GM19397 (cell line): ENCODE measurements at regions not wholly inside any gene's neighbourhood (a gene's known extent, or its start where the extent isn't known, plus 50 kb on each side); places are given as distances from the start of the nearest gene placed in this dataset.
"Not testable (repeated sequence)": the region's sequence is repeated elsewhere in the genome, so short reads cannot be mapped to it uniquely, and the experiment has no call there.

Experiments used
- ATAC-seq: cut with Tn5 transposase; IDR thresholded peaks from one replicate; pipeline ENCODE4 v1.9.1; 2021; ENCODE audit warnings: mild to moderate bottlenecking, moderate library complexity; ENCODE audit not compliant: unreplicated experiment

GRCh38 chr18:6521803-6522418 is 107.2 kb upstream of the L3MBTL4 start:
- peak; percentile 71 for ATAC-seq

GRCh38 chr18:6525604-6526003 is 110.9 kb upstream of the L3MBTL4 start:
- ATAC-seq = no peak

GRCh38 chr18:6537475-6537874 is 122.8 kb upstream of the L3MBTL4 start:
- no peak for ATAC-seq

DNA sequence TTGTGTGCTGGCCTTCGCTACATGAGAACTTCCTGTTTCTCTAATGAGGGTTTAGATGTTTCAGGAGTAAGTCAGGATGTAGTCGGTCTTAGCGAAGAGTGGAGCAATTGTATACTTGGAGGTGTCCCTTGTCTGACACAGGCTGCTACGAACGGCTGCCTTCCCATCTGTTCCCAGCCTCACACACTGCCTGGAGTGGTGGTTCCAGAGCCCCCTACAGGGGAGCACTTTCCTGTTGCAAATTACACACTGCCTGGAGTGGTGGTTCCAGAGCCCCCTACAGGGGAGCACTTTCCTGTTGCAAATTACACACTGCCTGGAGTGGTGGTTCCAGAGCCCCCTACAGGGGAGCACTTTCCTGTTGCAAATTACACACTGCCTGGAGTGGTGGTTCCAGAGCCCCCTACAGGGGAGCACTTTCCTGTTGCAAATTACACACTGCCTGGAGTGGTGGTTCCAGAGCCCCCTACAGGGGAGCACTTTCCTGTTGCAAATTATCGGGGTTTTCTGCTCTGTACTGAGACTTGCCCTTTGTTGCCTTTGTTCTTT is 126.5 kb upstream of the L3MBTL4 start:
- ATAC-seq = not testable (repeated sequence)

- ATAC-seq = no peak
Measured at GRCh38 chr18:6542296-6542695, 127.6 kb upstream of the L3MBTL4 start.

- no peak for ATAC-seq
Measured at GRCh38 chr18:6543330-6543908, 128.7 kb upstream of the L3MBTL4 start.

DNA sequence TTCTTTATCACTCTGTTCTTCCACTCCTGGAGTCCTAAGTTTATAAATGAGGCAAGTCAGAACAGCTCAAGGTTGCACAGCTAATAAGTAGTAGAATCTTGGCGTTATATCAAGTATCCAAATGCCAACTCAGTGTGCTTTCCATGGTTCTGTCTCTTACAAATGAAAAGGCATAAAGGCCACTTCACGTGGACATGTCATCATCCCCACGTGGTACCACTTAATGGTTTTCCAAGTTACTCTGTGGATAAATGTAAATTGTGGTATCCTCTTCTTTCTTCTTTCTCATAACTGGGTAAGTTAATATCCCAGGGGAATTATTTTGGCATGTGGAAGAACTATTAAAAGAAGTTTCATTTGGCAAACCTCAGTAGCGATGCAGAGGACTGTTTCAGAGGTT is 131.5 kb upstream of the L3MBTL4 start:
- no peak for ATAC-seq

- no peak for ATAC-seq
Measured at GRCh38 chr18:6547476-6547875, 132.8 kb upstream of the L3MBTL4 start.

DNA sequence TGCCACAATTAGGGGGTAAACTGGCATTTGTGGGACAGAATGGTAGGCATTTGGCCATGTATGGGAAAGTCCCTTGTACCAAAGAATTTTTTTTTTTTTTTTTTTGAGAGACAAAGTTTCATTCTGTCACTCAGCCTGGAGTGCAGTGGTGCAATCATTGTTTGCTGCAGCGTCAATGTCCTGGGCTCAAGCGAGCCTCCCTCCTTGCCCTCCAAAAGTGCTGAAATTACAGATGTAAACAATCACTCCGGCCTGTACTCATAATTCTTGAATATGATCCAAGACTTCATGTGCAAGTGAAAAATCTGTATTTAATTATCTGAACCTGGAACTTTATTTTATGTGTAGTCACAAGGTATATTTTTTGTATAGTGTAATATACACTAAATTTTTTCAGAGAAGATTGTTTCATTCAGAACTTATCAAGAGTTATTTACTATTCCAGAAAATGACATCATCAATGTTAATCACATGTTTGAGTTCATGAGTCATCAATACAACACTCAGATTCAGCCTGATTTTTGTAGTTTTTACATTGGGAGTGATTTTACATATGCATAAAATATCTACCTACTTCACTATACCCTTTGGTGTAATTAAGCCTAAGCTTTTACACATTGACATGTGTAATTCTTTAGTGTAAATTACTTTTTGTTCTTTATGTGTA is 138.7 kb upstream of the L3MBTL4 start:
- no peak for ATAC-seq

- ATAC-seq = no peak
Measured at GRCh38 chr18:6557057-6557769, 142.5 kb upstream of the L3MBTL4 start.

DNA sequence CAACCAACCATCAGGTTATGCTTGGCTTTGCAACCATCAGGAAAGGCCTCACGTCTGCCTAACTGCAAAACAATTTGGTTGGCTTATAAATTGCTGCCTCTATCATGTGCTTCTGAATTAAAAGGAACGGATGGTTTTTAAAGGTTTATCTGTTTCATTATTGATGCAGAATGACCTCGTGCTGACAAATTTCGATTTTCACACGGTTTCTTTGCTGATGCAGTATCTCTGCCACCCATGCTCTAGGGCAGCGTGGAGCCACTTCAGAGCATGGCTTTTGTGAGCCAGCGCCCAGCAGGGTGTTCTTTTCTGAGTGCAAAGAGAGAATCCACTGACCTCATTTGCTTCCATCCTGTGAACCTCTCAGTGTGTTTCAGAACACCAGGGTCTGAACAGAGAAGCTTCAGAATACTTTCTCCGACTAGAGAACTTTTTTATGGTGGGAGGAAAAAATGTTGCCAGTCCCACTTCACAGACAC is 143.1 kb upstream of the L3MBTL4 start:
- ATAC-seq = no peak

DNA sequence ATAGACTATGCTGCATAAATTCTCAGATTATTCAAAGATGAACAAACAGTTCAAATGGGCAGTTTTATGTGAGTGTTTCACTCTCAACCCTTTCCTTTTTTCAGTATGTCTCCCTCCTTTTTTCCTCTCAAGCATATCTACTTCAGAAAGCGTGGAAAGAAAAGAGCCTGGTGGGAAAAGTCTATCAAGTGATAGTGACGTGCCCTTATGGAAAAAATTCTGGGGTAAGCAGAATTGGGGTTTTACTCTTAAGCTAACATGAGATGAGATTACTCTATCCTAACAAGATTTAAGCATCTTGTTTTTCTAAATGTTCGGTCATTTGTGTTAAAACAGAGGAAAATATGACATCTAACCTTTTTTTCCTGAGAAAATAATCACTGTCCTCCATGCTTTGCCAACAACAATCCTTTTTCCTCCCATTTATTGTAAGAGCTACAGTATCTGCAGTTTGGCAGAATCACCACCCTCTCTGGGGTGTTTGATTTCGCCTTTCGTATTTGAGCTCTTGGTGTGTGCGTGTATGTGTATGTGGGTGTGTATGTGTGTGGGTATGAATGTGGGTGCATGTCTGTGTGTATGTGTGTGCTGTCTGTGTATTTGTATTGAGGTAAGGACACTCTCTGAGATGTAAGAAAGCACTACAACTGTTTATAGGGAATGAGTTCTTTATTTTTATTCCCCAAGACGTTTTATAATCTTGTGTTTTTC is 143.9 kb upstream of the L3MBTL4 start:
- no peak for ATAC-seq

DNA sequence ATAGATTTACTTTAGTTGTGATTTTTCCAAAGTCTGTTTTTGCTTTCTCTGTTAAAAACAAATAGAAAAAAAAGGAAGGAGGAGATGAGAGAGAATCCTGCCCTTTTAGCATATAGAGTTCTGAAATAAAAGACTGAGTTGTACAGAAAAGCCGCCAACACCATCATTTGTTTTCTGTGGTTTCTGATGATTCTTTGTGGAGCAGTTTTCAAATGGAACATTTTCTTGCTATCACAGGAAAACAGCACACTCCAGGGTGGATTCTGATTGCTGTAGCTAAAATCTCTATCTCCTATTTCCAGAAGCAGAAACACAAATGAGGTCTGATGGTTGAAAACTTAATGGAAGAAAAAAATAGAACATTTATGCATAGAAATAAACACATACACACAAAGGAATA is 144.6 kb upstream of the L3MBTL4 start:
- no peak for ATAC-seq

DNA sequence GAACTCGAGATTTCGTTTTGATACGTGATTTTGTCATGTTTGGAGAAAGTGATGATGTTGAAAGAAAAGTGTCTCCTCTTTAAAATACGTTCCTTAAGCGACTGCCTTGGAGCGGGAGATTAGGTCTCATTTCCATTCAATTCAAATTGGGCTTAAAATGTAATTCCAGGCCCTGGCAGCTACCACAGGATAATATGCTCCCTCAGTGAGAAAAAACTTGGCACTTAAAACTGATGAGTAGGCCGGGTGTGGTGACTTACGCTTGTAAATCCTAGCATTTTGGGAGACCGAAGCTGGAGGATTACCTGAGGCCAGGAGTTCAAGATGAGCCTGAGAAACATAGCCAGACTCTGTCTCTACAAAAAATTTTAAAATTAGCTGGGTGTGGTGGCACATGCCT is 146.3 kb upstream of the L3MBTL4 start:
- ATAC-seq = no peak

DNA sequence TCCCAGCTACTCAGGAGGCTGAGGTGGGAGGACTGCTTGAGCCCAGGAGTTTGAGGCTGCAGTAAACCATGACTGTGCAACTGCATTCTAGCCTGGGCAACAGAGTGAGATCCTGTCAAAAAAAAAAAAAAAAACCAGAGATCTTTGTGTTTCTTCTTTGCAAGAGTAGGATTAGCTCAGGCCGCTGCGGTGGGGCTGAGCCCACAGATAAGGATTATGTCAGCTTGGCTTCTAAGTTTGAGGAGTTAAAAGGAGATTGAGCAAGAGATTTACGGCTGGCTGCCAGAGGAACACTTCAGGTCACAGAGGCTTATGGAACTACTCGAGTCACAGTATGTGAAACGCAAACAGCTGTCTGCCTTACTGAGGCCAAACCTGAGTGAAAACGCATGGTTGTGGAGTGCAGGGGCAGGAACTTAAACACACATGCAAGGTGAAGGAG is 146.7 kb upstream of the L3MBTL4 start:
- no peak for ATAC-seq

DNA sequence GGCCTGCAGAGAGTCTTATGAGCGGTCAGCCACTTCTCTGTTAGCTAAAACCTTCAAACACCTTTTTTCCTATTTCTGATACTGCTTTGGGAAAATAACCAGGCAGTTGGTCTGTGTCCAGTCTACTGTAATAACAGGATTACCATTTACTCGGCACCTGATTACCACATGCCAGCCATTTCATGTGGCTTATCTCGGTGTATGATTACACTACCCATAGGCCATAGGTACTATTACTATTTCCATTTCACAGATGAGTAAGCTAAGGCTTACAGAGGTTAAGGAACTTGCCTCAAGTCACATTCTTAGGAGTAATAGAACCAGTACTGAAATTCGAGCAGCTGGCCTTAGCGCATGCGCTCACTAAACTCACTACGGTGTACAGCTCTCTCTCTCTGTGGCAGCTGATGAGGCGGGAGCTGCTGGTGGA is 147.2 kb upstream of the L3MBTL4 start:
- no peak for ATAC-seq

GRCh38 chr18:6563896-6564295 is 149.2 kb upstream of the L3MBTL4 start:
- no peak for ATAC-seq

- ATAC-seq = no peak
Measured at GRCh38 chr18:6564950-6565814, 150.5 kb upstream of the L3MBTL4 start.

- no peak for ATAC-seq
Measured at GRCh38 chr18:6565815-6566081, 151.0 kb upstream of the L3MBTL4 start.

GRCh38 chr18:6566338-6566911 is 151.7 kb upstream of the L3MBTL4 start:
- no peak for ATAC-seq
